ENCODE measurements at regions not wholly inside any gene's neighbourhood (a gene's known extent, or its start where the extent isn't known, plus 50 kb on each side); places are given as distances from the start of the nearest gene placed in this dataset.

- Histone ChIP-seq H3K23me2 (ENCODE audit: low read depth, low read length) (no peaks in the 10 kb centered on the region), H3K79me2 (ENCODE audit: control insufficient read depth in 1 of 2, insufficient read depth in 2 of 2, low read length in 2 of 2) (no peaks in the 10 kb centered on the region), H4K5ac (ENCODE audit: insufficient read length, low read depth, low read length) (no peak overlapping the region), H3K23ac (ENCODE audit: insufficient read length) (no peak overlapping the region), H3K4me3 (ENCODE audit: extremely low read depth in 1 of 4, insufficient read depth in 2 of 4, low read depth in 3 of 4, low read length in 4 of 4) (no peak overlapping the region), H3K14ac (ENCODE audit: insufficient read length) (no peak overlapping the region), H3K79me1 (ENCODE audit: low read depth, low read length) (no peaks in the 10 kb centered on the region), H3K18ac (ENCODE audit: extremely low read depth, low read length) (no peak overlapping the region), H3K9ac (replicated peaks in 1 of 4; ENCODE audit: extremely low read depth in 1 of 4, low read depth in 3 of 4, low read length in 3 of 4) (no peak overlapping the region), H3K56ac (replicated peaks; ENCODE audit: insufficient read length, low read depth, low read length) (no peak overlapping the region), H3K27me3 (replicated peaks in 1 of 4; ENCODE audit: control insufficient read depth in 3 of 4, extremely low read depth in 1 of 4, insufficient read depth in 3 of 4, low read length in 3 of 4) (no peaks in the 10 kb centered on the region), H2BK5ac (ENCODE audit: low read depth, low read length) (no peak overlapping the region), H2BK20ac (ENCODE audit: low read length) (no peak overlapping the region), H4K8ac (ENCODE audit: extremely low read depth, insufficient read depth, low read length) (no peak overlapping the region), H4K91ac (replicated peaks; ENCODE audit: insufficient read length, low read length) (no peak overlapping the region), H3K9me3 (ENCODE audit: insufficient read depth in 2 of 2, low read depth in 1 of 2, low read length in 1 of 2) (no peaks in the 10 kb centered on the region), H3K27ac (ENCODE audit: low read depth, low read length) (no peak overlapping the region), H2AFZ (ENCODE audit: low read length) (no peak overlapping the region), H2AK5ac (ENCODE audit: low read depth, low read length) (no peak overlapping the region), H3K4me1 (replicated peaks in 1 of 4; ENCODE audit: control insufficient read depth in 3 of 4, insufficient read depth in 4 of 4, low read length in 3 of 4) (no peaks in the 10 kb centered on the region), H3K4me2 (ENCODE audit: insufficient read depth in 1 of 2, low read depth in 2 of 2, low read length in 2 of 2) (no peak overlapping the region), H2BK120ac (replicated peaks; ENCODE audit: low read depth, low read length) (no peak overlapping the region), H2BK12ac (ENCODE audit: low read depth, low read length) (no peak overlapping the region), H3K36me3 (ENCODE audit: control insufficient read depth in 2 of 4, insufficient read depth in 4 of 4, low read length in 3 of 4) (no peaks in the 10 kb centered on the region), H3K4ac (replicated peaks; ENCODE audit: insufficient read length, low read depth, low read length) (no peak overlapping the region), H2BK15ac (ENCODE audit: low read length) (no peak overlapping the region), H4K20me1 (replicated peaks in 1 of 2; ENCODE audit: control insufficient read depth in 1 of 2, insufficient read depth in 2 of 2, low read length in 2 of 2) (no peaks in the 10 kb centered on the region)
- ChIA-PET POLR2A (ENCODE audit: partially characterized antibody) (interaction anchor here (0.7 kb wide), 1 partner anchor 74 kb away, joined by 3 read pairs; no protein-coding TSS in a partner anchor), CTCF (ENCODE audit: partially characterized antibody) (no interaction called here)
- no peak for FAIRE-seq
- WGBS, 2 experiments (ENCODE audit: extremely low coverage in 1 of 2, insufficient coverage in 1 of 2, insufficient read length in 1 of 2, insufficient replicate concordance in 2 of 2, low coverage in 1 of 2, low lambda C conversion rate in 2 of 2, missing lambda C conversion rate in 1 of 2), result 75% methylated on average over 6 of the region's 6 CpGs; no CpG with 5 or more reads in 1 of the 2 experiments
- DNase-seq (ENCODE audit: low read depth in 1 of 2, low spot score in 2 of 2), result no peak
- TF ChIP-seq GABPA (IDR thresholded peaks at IDR 0.05; ENCODE audit: borderline replicate concordance, insufficient read depth, low read length), result no peak
- no peak for TF ChIP-seq EP300 (IDR thresholded peaks at IDR 0.05; ENCODE audit: borderline replicate concordance in 1 of 2, low read depth in 2 of 2, low read length in 2 of 2)
- TF ChIP-seq TBP (IDR thresholded peaks at IDR 0.05; ENCODE audit: low read depth, low read length), result no peak
- TF ChIP-seq RXRA (IDR thresholded peaks at IDR 0.05; ENCODE audit: insufficient read depth, low read depth, low read length), result no peak
- no peak for TF ChIP-seq CHD1 (IDR thresholded peaks at IDR 0.05; ENCODE audit: low read depth, low read length)
- TF ChIP-seq KDM5A (IDR thresholded peaks at IDR 0.05; ENCODE audit: low read length), result no peak
- no peak for TF ChIP-seq POU5F1 (IDR thresholded peaks at IDR 0.05; ENCODE audit: low read depth, low read length)
- no peak for TF ChIP-seq SP4 (IDR thresholded peaks at IDR 0.05; ENCODE audit: low read length)
- TF ChIP-seq POLR2AphosphoS5 (IDR thresholded peaks at IDR 0.05; ENCODE audit: low read depth, low read length), result no peak
- no peak for TF ChIP-seq TAF1 (IDR thresholded peaks at IDR 0.05; ENCODE audit: low read depth, low read length)
- TF ChIP-seq PHF8 (conservative IDR thresholded peaks at IDR 0.05; ENCODE audit: low read depth, low read length), result no peak
- no peak for TF ChIP-seq SIRT6 (IDR thresholded peaks at IDR 0.05; ENCODE audit: low read length)
- no peak for TF ChIP-seq ATF2 (IDR thresholded peaks at IDR 0.05; ENCODE audit: low read length)
- no peak for TF ChIP-seq TAF7 (optimal IDR thresholded peaks at IDR 0.05; ENCODE audit: borderline replicate concordance, low read depth, low read length)
- no peak for TF ChIP-seq BACH1 (IDR thresholded peaks at IDR 0.05; ENCODE audit: low read length)
Measured at GRCh38 chr5:51201024-51201423, 182.2 kb upstream of the ISL1 start.

Measured in H1 (cell line).